K562 (cell line): ENCODE measurements at regions not wholly inside any gene's neighbourhood (a gene's known extent, or its start where the extent isn't known, plus 50 kb on each side); places are given as distances from the start of the nearest gene placed in this dataset.

ENCODE experiments used
- ATAC-seq: fragments of 200-7000 bp; cut with Tn5 transposase; 3 replicates; pipeline ENCODE4 v1.9.1; 2020; ENCODE audit warnings: moderate library complexity
- BruUV-seq: library from RNA; stranded (reverse); fragments of 400-500 nt; replicated peaks from 2 replicates; lab custom pipeline; 2021; lab: Mats Ljungman, UMichigan
- CTCF ChIA-PET: fragments of 300-600 bp; formaldehyde crosslinking; extraction: SDS; loops from one replicate; lab custom pipeline; 2021; ENCODE audit warnings: low intra/inter-chr PET ratio; lab: Yijun Ruan, JAX
- POLR2A ChIA-PET: fragments of 300-600, 350-650 bp; sonication (Branson Sonifier 250); formaldehyde crosslinking; extraction: SDS; loops from one replicate; lab custom pipeline; 2021; ENCODE audit warnings: antibody characterized with exemption, inconsistent platforms; lab: Yijun Ruan, JAX
- DNase-seq, 4 experiments: peaks; one replicate each; pipeline versions ENCODE4 v3.0.0 to v3.0.0-alpha.2; 2011 to 2018; ENCODE audit warnings: low spot score in 3 of 4, mixed read lengths in 3 of 4; ENCODE audit errors: extremely low read depth in 1 of 4
- FAIRE-seq: peaks from 2 replicates; lab custom pipeline; 2011; peaks lifted over from hg19 to GRCh38; lab: Jason Lieb, UNC
- H2AFZ ChIP-seq: 2 replicates; pipeline ENCODE4 v1.6.0; 2011; ENCODE audit warnings: low read depth, low read length, control low read depth, inconsistent platforms
- H3K27ac ChIP-seq: fragments of 200-600 bp; 3 replicates; pipeline ENCODE4 v1.8.0; 2011; ENCODE audit warnings: low read depth, mild to moderate bottlenecking, control low read depth, inconsistent platforms, low read length, moderate library complexity, mixed read lengths; ENCODE audit errors: extremely low read depth
- H3K27me3 ChIP-seq, 2 experiments: fragments of 300-600 bp in 1 of 2; 2 replicates in 1 of 2; 3 replicates in 1 of 2; pipeline versions ENCODE4 v1.6.0 to v1.8.0; 2011; ENCODE audit warnings: inconsistent platforms in 2 of 2, low read length in 2 of 2, mild to moderate bottlenecking in 1 of 2, mixed read lengths in 1 of 2, moderate library complexity in 1 of 2; ENCODE audit not compliant: control insufficient read depth in 2 of 2, insufficient read depth in 2 of 2
- H3K36me3 ChIP-seq: fragments of 300-600 bp; 3 replicates; pipeline ENCODE4 v1.8.0; 2011; ENCODE audit warnings: mild to moderate bottlenecking, low read length, inconsistent platforms; ENCODE audit not compliant: control insufficient read depth, insufficient read depth
- H3K4me1 ChIP-seq, 2 experiments: fragments of 200-600 bp in 1 of 2; replicated peaks in 1 of 2; 2 replicates in 1 of 2; 3 replicates in 1 of 2; pipeline versions ENCODE4 v1.5.1 to v1.8.0; 2011; ENCODE audit warnings: inconsistent platforms in 2 of 2, low read length in 2 of 2, mild to moderate bottlenecking in 1 of 2, mixed read lengths in 1 of 2, moderate library complexity in 1 of 2; ENCODE audit not compliant: control insufficient read depth in 2 of 2, insufficient read depth in 2 of 2
- H3K4me2 ChIP-seq: 2 replicates; pipeline ENCODE4 v1.6.1; 2011; ENCODE audit warnings: low read length, control low read depth, inconsistent platforms, mixed read lengths; ENCODE audit not compliant: insufficient read depth
- H3K4me3 ChIP-seq: fragments of 200-600 bp; sonication (generic), shearing (Covaris generic); 2 replicates; pipeline ENCODE4 v1.5.1; 2016; ENCODE audit warnings: control low read depth, inconsistent platforms
- H3K79me2 ChIP-seq: fragments of 200-600 bp; 3 replicates; pipeline ENCODE4 v1.8.0; 2011; ENCODE audit warnings: low read length, inconsistent platforms; ENCODE audit not compliant: control insufficient read depth, insufficient read depth
- H3K9ac ChIP-seq, 2 experiments: 2 replicates each; pipeline versions ENCODE4 v1.6.0 to v1.6.1; 2011; ENCODE audit warnings: low read depth in 2 of 2, low read length in 2 of 2, control low read depth in 1 of 2, inconsistent platforms in 1 of 2, mild to moderate bottlenecking in 1 of 2, mixed read lengths in 1 of 2; ENCODE audit not compliant: insufficient read depth in 1 of 2
- H3K9me1 ChIP-seq: one replicate; pipeline ENCODE4 v1.6.0; 2011; ENCODE audit warnings: inconsistent platforms, mild to moderate bottlenecking, low read length, moderate library complexity; ENCODE audit not compliant: control insufficient read depth, insufficient read depth
- H3K9me3 ChIP-seq: replicated peaks from 2 replicates; pipeline ENCODE4 v1.5.1; 2011; ENCODE audit warnings: low read depth, low read length, inconsistent platforms; ENCODE audit not compliant: control insufficient read depth, insufficient read depth
- H4K20me1 ChIP-seq: replicated peaks from 2 replicates; pipeline ENCODE4 v1.6.1; 2011; ENCODE audit warnings: low read length, inconsistent platforms, mixed read lengths; ENCODE audit not compliant: control insufficient read depth, insufficient read depth
- ARID4B ChIP-seq: sonication (generic); formaldehyde crosslinking; IDR thresholded peaks from 2 replicates; pipeline ENCODE4 v1.8.0; 2022; ENCODE audit warnings: mild to moderate bottlenecking, missing genetic modification reagents
- CHD2 ChIP-seq: IDR thresholded peaks from 2 replicates; pipeline ENCODE4 v1.6.1; 2011; ENCODE audit warnings: low read depth, low read length
- CUX1 ChIP-seq: fragments of 200-800 bp; sonication (Bioruptor generic); IDR thresholded peaks from 2 replicates; pipeline ENCODE4 v1.6.1; 2016; ENCODE audit warnings: missing genetic modification characterization, missing compliant biosample characterization
- HMBOX1 ChIP-seq: sonication (generic); IDR thresholded peaks from 2 replicates; pipeline ENCODE4 v1.6.1; 2016
- KLF13 ChIP-seq: fragments of 450-650 bp; IDR thresholded peaks from 2 replicates; pipeline ENCODE4 v1.6.1; 2016; ENCODE audit warnings: missing genetic modification characterization, low read depth, mild to moderate bottlenecking, missing compliant biosample characterization, moderate library complexity, borderline replicate concordance
- RBM14 ChIP-seq: fragments of 200-400 bp; formaldehyde crosslinking; IDR thresholded peaks from 2 replicates; pipeline ENCODE4 v1.6.1; 2018; ENCODE audit warnings: low read depth, mild to moderate bottlenecking, low read length, moderate library complexity, borderline replicate concordance; ENCODE audit not compliant: insufficient read depth
- RBM39 ChIP-seq: fragments of 200-400 bp; formaldehyde crosslinking; optimal IDR thresholded peaks from 2 replicates; pipeline ENCODE3; 2018; ENCODE audit warnings: low read depth, low read length
- ZNF217 ChIP-seq: sonication (generic); formaldehyde crosslinking; IDR thresholded peaks from 2 replicates; pipeline ENCODE4 v1.8.0; 2022; ENCODE audit warnings: mild to moderate bottlenecking, missing genetic modification reagents
- WGBS: fragments of 100-300 bp; shearing (Covaris generic); methylation state at CpG from one replicate; pipeline ENCODE4 v1.1.6; 2016; ENCODE audit warnings: low coverage, mixed read lengths; ENCODE audit not compliant: insufficient coverage; ENCODE audit errors: missing lambda C conversion rate; 5-methylcytosine and 5-hydroxymethylcytosine counted together
- in situ Hi-C: fragments of 300-500 bp; cut with MboI; formaldehyde crosslinking; loops from 4 replicates; pipeline ENCODE4 v1.15.0; 2018; ENCODE audit warnings: inconsistent platforms, mixed read lengths
- intact Hi-C: fragments of 100-400 bp; cut with micrococcal nuclease; formaldehyde crosslinking; loops from 2 replicates; pipeline ENCODE4 v1.14.2; 2022

- no peak for TF ChIP-seq CUX1
- no peak for TF ChIP-seq KLF13
- no peak for TF ChIP-seq RBM39
- no peak for TF ChIP-seq ZNF217 (CRISPR knock-in tag)
Measured at GRCh38 chr3:17965331-17965730, 222.9 kb upstream of the TBC1D5 start (continued).

- intact Hi-C loops, result no loop called here
- H3K79me2 ChIP-seq, result no peaks in the 10 kb centered on the region
- H3K27me3 ChIP-seq, result no peaks in the 10 kb centered on the region
- H3K4me1 ChIP-seq, result no peaks in the 10 kb centered on the region
- TF ChIP-seq RBM14, result no peak
- no peak for TF ChIP-seq ARID4B (CRISPR knock-in tag)
- TF ChIP-seq HMBOX1, result no peak
- no peak for TF ChIP-seq CHD2
- H3K9me1 ChIP-seq, result no peaks in the 10 kb centered on the region
- H3K4me3 ChIP-seq, result no peak overlapping the region
- no peak overlapping the region for H3K27ac ChIP-seq
- no peaks in the 10 kb centered on the region for H3K9me3 ChIP-seq
- no peaks in the 10 kb centered on the region for H4K20me1 ChIP-seq
- H3K9ac ChIP-seq, result no peak overlapping the region
- FAIRE-seq (no peak), DNase-seq (no peak), ATAC-seq (no peak)
- no peak overlapping the region for H3K4me2 ChIP-seq
- H2AFZ ChIP-seq, result no peak overlapping the region
- H3K36me3 ChIP-seq, result no peaks in the 10 kb centered on the region
- ChIA-PET POLR2A (no interaction called here), CTCF (no interaction called here)
- BruUV-seq, result no TSS peak
- WGBS, result 0% methylated on average over 1 of the region's 1 CpG
- in situ Hi-C loops, result no loop called here
Measured at GRCh38 chr3:17964108-17964507, 221.7 kb upstream of the TBC1D5 start.
